HEK293 (cell line): ENCODE measurements at regions not wholly inside any gene's neighbourhood (a gene's known extent, or its start where the extent isn't known, plus 50 kb on each side); places are given as distances from the start of the nearest gene placed in this dataset.
"Not testable (repeated sequence)": the region's sequence is repeated elsewhere in the genome, so short reads cannot be mapped to it uniquely, and the experiment has no call there.

Source experiments
- CTCF ChIA-PET: fragments of 350-600 bp; formaldehyde crosslinking; extraction: SDS; loops from one replicate; lab custom pipeline; 2021; ENCODE audit warnings: antibody characterized with exemption; lab: Yijun Ruan, JAX
- POLR2A ChIA-PET: fragments of 300-600 bp; formaldehyde crosslinking; extraction: SDS; loops from one replicate; lab custom pipeline; 2020; ENCODE audit warnings: antibody characterized with exemption, inconsistent platforms; lab: Yijun Ruan, JAX
- H3K27ac ChIP-seq: fragments of 200-500 bp; sonication (Bioruptor generic); 2 replicates; pipeline ENCODE4 v1.5.1; 2014; ENCODE audit warnings: low read depth, low read length, control low read depth, inconsistent platforms; ENCODE audit errors: extremely low read depth
- H3K36me3 ChIP-seq, 2 experiments: fragments of 200-500 bp in 1 of 2; sonication (Bioruptor generic) in 1 of 2; 1 replicate in 1 of 2; 2 replicates in 1 of 2; pipeline ENCODE4 v1.5.1; 2014 to 2017; ENCODE audit warnings: inconsistent platforms in 2 of 2, low read length in 2 of 2; ENCODE audit not compliant: control insufficient read depth in 2 of 2, insufficient read depth in 1 of 2
- H3K4me1 ChIP-seq: fragments of 200-500 bp; sonication (Bioruptor generic); 2 replicates; pipeline ENCODE4 v1.5.1; 2014; ENCODE audit warnings: mild to moderate bottlenecking, low read length, inconsistent platforms; ENCODE audit not compliant: control insufficient read depth, insufficient read depth
- H3K4me3 ChIP-seq: 2 replicates; pipeline ENCODE4 v1.5.1; 2011; ENCODE audit warnings: low read depth, mild to moderate bottlenecking, control low read depth, low read length, moderate library complexity
- H3K9me3 ChIP-seq: fragments of 200-500 bp; sonication (Bioruptor generic); 2 replicates; pipeline ENCODE4 v1.5.1; 2014; ENCODE audit warnings: low read depth, low read length, inconsistent platforms; ENCODE audit not compliant: control insufficient read depth, insufficient read depth
- GLIS1 ChIP-seq: fragments of 450-650 bp; formaldehyde crosslinking; IDR thresholded peaks from 2 replicates; pipeline ENCODE4 v1.5.1; 2016; ENCODE audit warnings: missing biosample characterization, missing genetic modification characterization
- GLIS2 ChIP-seq: fragments of 450-650 bp; formaldehyde crosslinking; IDR thresholded peaks from 2 replicates; pipeline ENCODE4 v1.5.1; 2016; ENCODE audit warnings: missing biosample characterization, missing genetic modification characterization
- ZBTB26 ChIP-seq: fragments of 450-650 bp; formaldehyde crosslinking; optimal IDR thresholded peaks from 2 replicates; pipeline ENCODE3; 2016; ENCODE audit warnings: missing biosample characterization, mild to moderate bottlenecking, missing genetic modification characterization
- ZBTB8A ChIP-seq: fragments of 450-650 bp; formaldehyde crosslinking; IDR thresholded peaks from 2 replicates; pipeline ENCODE4 v1.5.1; 2016; ENCODE audit warnings: missing biosample characterization, missing genetic modification characterization
- ZNF335 ChIP-seq: fragments of 450-650 bp; formaldehyde crosslinking; conservative IDR thresholded peaks from 2 replicates; pipeline ENCODE4 v1.5.1; 2016; ENCODE audit warnings: missing biosample characterization, missing genetic modification characterization
- ZNF600 ChIP-seq: fragments of 450-650 bp; formaldehyde crosslinking; IDR thresholded peaks from 2 replicates; pipeline ENCODE4 v1.5.1; 2016; ENCODE audit warnings: missing biosample characterization, missing genetic modification characterization

GRCh38 chr9:63450836-63451235, 1834.2 kb downstream of the FOXD4L5 start:
- H3K36me3 ChIP-seq, CTCF ChIA-PET, H3K27ac ChIP-seq, H3K4me1 ChIP-seq, H3K4me3 ChIP-seq, H3K9me3 ChIP-seq, POLR2A ChIA-PET: not testable (repeated sequence)

GRCh38 chr9:63425123-63425522, 1859.9 kb downstream of the FOXD4L5 start:
- H3K9me3 ChIP-seq, CTCF ChIA-PET, H3K36me3 ChIP-seq, H3K27ac ChIP-seq, POLR2A ChIA-PET, H3K4me3 ChIP-seq, H3K4me1 ChIP-seq: not testable (repeated sequence)

GRCh38 chr9:63390897-63391296, 1894.1 kb downstream of the FOXD4L5 start:
- H3K4me1 ChIP-seq, H3K4me3 ChIP-seq, CTCF ChIA-PET, H3K9me3 ChIP-seq, POLR2A ChIA-PET, H3K27ac ChIP-seq, H3K36me3 ChIP-seq: not testable (repeated sequence)

GRCh38 chr9:63385479-63385878, 1899.5 kb downstream of the FOXD4L5 start:
- H3K4me1 ChIP-seq, POLR2A ChIA-PET, H3K27ac ChIP-seq, H3K9me3 ChIP-seq, CTCF ChIA-PET, H3K36me3 ChIP-seq: not testable (repeated sequence)
- peak overlapping the region; percentile 42 for H3K4me3 ChIP-seq
- TF ChIP-seq GLIS1 (tag by site-specific recombination): 0 out of 2 replicates have a peak, but pooled peaks have one; percentile 21
- TF ChIP-seq ZBTB26 (tag by site-specific recombination): peak; percentile 24
- TF ChIP-seq GLIS2 (tag by site-specific recombination): peak; percentile 23; the same call in 1 of the 2 replicates
- peak; percentile 80 for TF ChIP-seq ZBTB8A
- peak; percentile 31; the same call in 1 of the 2 replicates for TF ChIP-seq ZNF335 (tag by site-specific recombination)
- TF ChIP-seq ZNF600 (tag by site-specific recombination): 0 out of 2 replicates have a peak, but pooled peaks have one; percentile 38

GRCh38 chr9:63379864-63380263, 1905.1 kb downstream of the FOXD4L5 start:
- CTCF ChIA-PET, POLR2A ChIA-PET, H3K4me3 ChIP-seq: not testable (repeated sequence)

GRCh38 chr9:63354219-63354618, 1930.8 kb downstream of the FOXD4L5 start:
- H3K36me3 ChIP-seq, H3K4me1 ChIP-seq, H3K4me3 ChIP-seq, POLR2A ChIA-PET, H3K27ac ChIP-seq, H3K9me3 ChIP-seq, CTCF ChIA-PET: not testable (repeated sequence)

More at GRCh38 chr9:63379864-63380263, 1905.1 kb downstream of the FOXD4L5 start:
- H3K36me3 ChIP-seq, H3K4me1 ChIP-seq, H3K9me3 ChIP-seq, H3K27ac ChIP-seq: not testable (repeated sequence)

- H3K27ac ChIP-seq, CTCF ChIA-PET, H3K4me3 ChIP-seq, H3K4me1 ChIP-seq, POLR2A ChIA-PET, H3K9me3 ChIP-seq, H3K36me3 ChIP-seq: not testable (repeated sequence)
Observed at GRCh38 chr9:63347347-63347746, 1937.7 kb downstream of the FOXD4L5 start.

- H3K4me1 ChIP-seq, POLR2A ChIA-PET, H3K27ac ChIP-seq, H3K9me3 ChIP-seq, H3K4me3 ChIP-seq, CTCF ChIA-PET, H3K36me3 ChIP-seq: not testable (repeated sequence)
Observed at GRCh38 chr9:63346310-63347048, 1938.5 kb downstream of the FOXD4L5 start.

- POLR2A ChIA-PET, CTCF ChIA-PET, H3K27ac ChIP-seq: not testable (repeated sequence)
Observed at GRCh38 chr9:63344408-63344807, 1940.6 kb downstream of the FOXD4L5 start.

More at GRCh38 chr9:63344408-63344807, 1940.6 kb downstream of the FOXD4L5 start:
- not testable (repeated sequence) for H3K4me1 ChIP-seq, H3K4me3 ChIP-seq, H3K36me3 ChIP-seq, H3K9me3 ChIP-seq
